Stimulated activated effector memory CD8-positive, alpha-beta T cell treated with anti-CD3 and anti-CD28 coated beads, Interleukin-12 subunit alpha, Interleukin-12 subunit beta, amount 100 ng/mL, for 72 hours (primary cell): ENCODE measurements at regions not wholly inside any gene's neighbourhood (a gene's known extent, or its start where the extent isn't known, plus 50 kb on each side); places are given as distances from the start of the nearest gene placed in this dataset.
"Not testable (repeated sequence)": the region's sequence is repeated elsewhere in the genome, so short reads cannot be mapped to it uniquely, and the experiment has no call there.

Experiments
- ATAC-seq: fragments of 150-1000 bp; cut with Tn5 transposase; 2 replicates; pipeline ENCODE4 v1.10.0; 2021
- DNase-seq, 2 donors: peaks; one replicate each; pipeline ENCODE4 v3.0.0; 2021 to 2022; ENCODE audit warnings: low spot score in 2 of 2
- H3K27ac Mint-ChIP-seq: one replicate; pipeline ENCODE4 v1.8.0; 2022; ENCODE audit warnings: mild to moderate bottlenecking, mixed read lengths
- H3K36me3 Mint-ChIP-seq: one replicate; pipeline ENCODE4 v1.8.0; 2022; ENCODE audit warnings: mild to moderate bottlenecking, mixed read lengths
- H3K4me1 Mint-ChIP-seq: one replicate; pipeline ENCODE4 v1.8.0; 2022; ENCODE audit warnings: mixed read lengths
- H3K4me3 Mint-ChIP-seq: one replicate; pipeline ENCODE4 v1.8.0; 2022; ENCODE audit warnings: mild to moderate bottlenecking, mixed read lengths
- H3K9me3 Mint-ChIP-seq: one replicate; pipeline ENCODE4 v1.8.0; 2022; ENCODE audit warnings: mixed read lengths

DNA sequence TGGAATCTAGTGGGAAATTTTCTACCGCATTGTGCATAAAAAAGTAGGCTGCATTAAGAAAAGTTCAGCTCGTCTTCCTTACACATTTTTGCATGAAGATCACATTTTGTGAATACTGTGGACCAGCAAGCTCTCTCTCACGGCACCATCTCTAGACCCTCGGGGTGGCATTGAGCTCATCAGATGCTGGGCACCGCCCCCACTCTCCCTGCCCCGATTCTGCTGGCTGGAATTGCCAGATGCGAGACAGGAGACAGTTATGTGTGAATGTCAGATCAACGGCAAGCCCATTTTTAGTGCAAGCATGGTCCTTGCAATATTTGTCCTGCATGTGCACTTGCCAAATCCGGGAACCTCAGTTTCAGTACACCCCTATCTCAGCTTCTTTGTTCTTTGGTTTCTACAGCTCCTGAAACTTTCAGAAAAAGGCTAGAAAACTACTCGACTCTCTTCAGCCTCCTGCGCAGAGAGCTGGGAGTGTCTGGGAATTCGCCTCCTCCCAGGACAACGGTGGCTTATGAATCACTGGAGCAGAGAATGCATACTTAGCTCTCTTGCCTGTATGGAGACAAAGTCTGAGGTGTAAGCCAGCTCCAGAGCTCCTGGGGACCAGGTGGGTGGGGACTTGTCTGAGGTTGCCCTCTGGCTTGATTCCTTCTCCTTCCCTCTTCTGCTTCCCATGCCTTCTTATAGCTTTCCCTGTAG is 285.2 kb upstream of the ATP10A start:
- peaks cover 8% of the 10 kb centered on the region for H3K9me3 Mint-ChIP-seq
- no peaks in the 10 kb centered on the region for H3K36me3 Mint-ChIP-seq
- H3K4me1 Mint-ChIP-seq, result no peaks in the 10 kb centered on the region
- H3K4me3 Mint-ChIP-seq, result no peak overlapping the region
- H3K27ac Mint-ChIP-seq, result no peak overlapping the region
- ATAC-seq, result no peak
- DNase-seq, result no peak

DNA sequence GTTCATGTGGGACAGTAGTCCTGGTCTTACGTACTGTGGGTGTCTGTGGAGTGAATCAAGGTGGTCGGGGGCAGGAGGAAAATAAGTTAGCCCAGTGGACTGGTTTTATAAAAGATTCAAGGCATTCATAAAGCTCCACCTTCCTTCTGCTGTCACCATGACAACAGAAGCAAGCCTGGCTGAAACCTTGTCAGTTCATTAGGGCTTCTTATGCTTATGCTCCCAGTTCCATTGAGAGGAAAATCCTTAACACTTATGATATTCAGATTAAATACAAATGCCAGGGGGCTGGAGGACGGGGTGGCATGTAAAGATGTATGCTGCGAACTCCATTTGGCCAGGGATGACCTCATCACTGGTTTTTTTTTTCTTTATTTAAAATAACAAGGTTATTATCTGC is 283.1 kb upstream of the ATP10A start:
- Mint-ChIP-seq H3K27ac (no peak overlapping the region), H3K4me1 (no peaks in the 10 kb centered on the region), H3K36me3 (no peaks in the 10 kb centered on the region), H3K9me3 (peaks cover 2% of the 10 kb centered on the region), H3K4me3 (no peak overlapping the region)
- DNase-seq (no peak), ATAC-seq (no peak)

DNA sequence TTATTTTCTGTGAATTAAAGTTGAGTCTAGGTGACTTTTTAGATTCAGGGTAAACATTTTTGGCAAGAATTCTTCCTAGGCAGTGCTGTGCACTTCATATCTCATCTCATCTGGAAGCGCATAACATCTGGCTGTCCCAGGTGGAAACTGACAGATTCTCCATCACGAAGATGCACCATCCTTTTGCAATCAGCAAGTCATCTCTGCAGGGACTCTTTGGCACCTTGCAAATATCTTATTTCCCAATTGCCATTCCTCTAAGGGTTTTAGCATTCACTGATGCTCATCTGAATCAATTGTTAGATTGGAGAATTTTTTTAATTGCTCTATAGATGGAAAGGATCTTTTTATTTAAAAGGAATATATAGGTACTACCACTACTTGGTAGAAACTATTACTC is 282.7 kb upstream of the ATP10A start:
- no peak for DNase-seq
- Mint-ChIP-seq H3K4me3 (no peak overlapping the region), H3K4me1 (no peaks in the 10 kb centered on the region), H3K9me3 (peaks cover 2% of the 10 kb centered on the region), H3K36me3 (no peaks in the 10 kb centered on the region), H3K27ac (no peak overlapping the region)
- no peak for ATAC-seq

DNA sequence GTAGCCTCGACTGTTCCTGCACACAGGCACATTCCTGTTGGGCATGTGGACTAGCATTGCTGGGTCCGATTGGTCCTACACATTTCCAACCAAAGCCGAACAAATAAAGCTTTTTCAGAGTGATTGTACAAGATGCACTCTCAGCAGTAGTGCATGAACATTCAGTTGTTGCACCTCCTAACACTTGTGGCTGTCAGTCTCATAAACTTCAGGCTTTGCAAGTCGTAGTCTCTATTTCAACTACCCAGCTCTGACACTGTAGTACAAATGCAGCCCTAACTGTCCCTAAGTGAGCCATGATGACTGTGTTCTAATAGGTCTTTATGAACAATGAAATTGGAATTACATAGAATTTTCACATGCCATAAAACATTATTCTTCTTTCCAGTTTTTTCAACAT is 281.7 kb upstream of the ATP10A start:
- H3K4me3 Mint-ChIP-seq, result no peak overlapping the region
- ATAC-seq, result no peak

DNA sequence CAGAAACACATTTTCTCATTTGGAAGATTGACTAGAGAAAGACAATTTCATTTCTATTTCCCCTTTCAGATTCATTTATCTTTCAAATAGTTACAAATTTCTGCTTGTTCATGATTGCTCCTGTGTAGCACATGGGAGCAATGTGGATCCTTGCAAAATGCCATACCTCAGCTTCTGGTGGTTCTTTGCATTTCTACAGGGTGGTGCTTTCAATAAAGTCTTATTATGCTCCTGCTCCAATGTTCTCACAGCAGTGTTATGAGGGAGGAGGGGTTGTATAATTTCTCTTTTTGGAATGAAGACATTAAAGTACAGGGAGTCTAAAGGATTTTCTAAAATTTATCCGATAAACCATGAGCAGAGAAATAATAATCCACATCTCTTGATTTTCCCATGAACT is 280.1 kb upstream of the ATP10A start:
- Mint-ChIP-seq H3K36me3 (no peaks in the 10 kb centered on the region), H3K4me1 (no peaks in the 10 kb centered on the region), H3K27ac (no peak overlapping the region), H3K4me3 (no peak overlapping the region), H3K9me3 (peaks cover 2% of the 10 kb centered on the region)
- ATAC-seq (no peak), DNase-seq (no peak)

More for the DNA sequence above, 281.7 kb upstream of the ATP10A start:
- no peaks in the 10 kb centered on the region for H3K36me3 Mint-ChIP-seq
- H3K9me3 Mint-ChIP-seq, result peaks cover 2% of the 10 kb centered on the region
- H3K27ac Mint-ChIP-seq, result no peak overlapping the region
- no peak for DNase-seq
- no peaks in the 10 kb centered on the region for H3K4me1 Mint-ChIP-seq

DNA sequence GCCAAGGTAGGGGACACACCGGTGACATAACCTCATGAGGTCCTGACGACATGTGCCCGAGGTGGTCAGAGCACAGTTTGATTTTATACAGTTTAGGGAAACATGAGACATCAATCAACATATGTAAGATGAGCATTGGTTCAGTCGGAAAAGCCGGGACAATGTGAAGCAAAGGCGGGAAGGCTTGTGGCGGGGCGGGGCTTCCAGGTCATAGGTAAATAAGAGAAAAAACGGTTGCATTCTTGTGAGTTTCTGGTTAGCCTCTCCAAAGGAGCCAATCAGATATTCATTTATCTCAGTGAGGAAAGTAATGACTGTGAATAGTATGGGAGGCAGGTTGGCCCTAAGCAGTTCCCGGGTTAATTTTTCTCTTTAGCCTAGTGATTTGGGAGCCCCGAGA is 271.7 kb upstream of the ATP10A start:
- H3K4me3 Mint-ChIP-seq, result no peak overlapping the region
- no peaks in the 10 kb centered on the region for H3K9me3 Mint-ChIP-seq

DNA sequence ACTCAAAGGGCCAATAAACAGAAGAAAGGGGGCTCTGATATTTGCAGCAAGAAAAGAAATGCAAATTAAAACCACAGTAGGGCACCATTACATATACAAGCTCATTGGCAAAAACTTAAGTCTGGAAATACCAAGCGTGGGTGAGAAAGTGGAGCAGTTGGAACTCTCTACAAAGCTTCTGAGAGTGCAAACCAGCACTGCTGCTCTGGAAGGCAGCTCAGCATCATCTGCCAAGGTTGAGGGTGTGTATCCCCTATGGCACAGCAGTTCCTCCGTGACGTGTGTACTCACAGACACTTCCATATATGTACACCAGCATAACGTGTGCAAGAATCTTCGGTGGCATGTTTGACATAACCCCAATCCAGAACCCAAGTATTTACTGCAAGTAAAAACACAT is 271.0 kb upstream of the ATP10A start:
- no peak overlapping the region for H3K4me3 Mint-ChIP-seq

More for the DNA sequence above, 271.7 kb upstream of the ATP10A start:
- no peak for DNase-seq
- no peaks in the 10 kb centered on the region for H3K36me3 Mint-ChIP-seq
- no peak for ATAC-seq
- H3K27ac Mint-ChIP-seq, result no peak overlapping the region
- no peaks in the 10 kb centered on the region for H3K4me1 Mint-ChIP-seq

DNA sequence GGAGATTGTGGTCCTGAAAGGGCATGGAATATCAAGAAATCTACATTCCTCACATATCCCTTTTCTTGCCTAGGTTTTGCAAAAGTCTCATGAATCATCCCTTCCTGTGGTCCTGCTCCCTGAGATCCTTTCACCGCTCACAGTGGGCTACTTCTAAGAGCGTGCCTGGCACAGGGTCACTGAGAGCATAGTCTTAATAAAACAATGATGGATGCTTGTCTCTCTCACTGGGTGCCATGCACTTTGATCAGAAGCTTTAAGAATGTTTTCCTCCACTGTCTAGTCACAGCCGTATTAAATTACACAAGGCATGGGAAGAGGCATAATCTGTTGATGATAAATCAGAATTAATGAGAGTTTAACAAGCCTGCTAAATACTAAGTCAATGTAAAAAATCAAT is 269.7 kb upstream of the ATP10A start:
- H3K9me3 Mint-ChIP-seq, result no peaks in the 10 kb centered on the region
- no peak for ATAC-seq
- no peak overlapping the region for H3K27ac Mint-ChIP-seq
- H3K36me3 Mint-ChIP-seq, result no peaks in the 10 kb centered on the region
- DNase-seq, result no peak
- no peaks in the 10 kb centered on the region for H3K4me1 Mint-ChIP-seq
- no peak overlapping the region for H3K4me3 Mint-ChIP-seq

More for the DNA sequence above, 271.0 kb upstream of the ATP10A start:
- ATAC-seq, result no peak
- DNase-seq, result no peak
- H3K4me1 Mint-ChIP-seq, result no peaks in the 10 kb centered on the region
- no peak overlapping the region for H3K27ac Mint-ChIP-seq
- no peaks in the 10 kb centered on the region for H3K9me3 Mint-ChIP-seq
- no peaks in the 10 kb centered on the region for H3K36me3 Mint-ChIP-seq

DNA sequence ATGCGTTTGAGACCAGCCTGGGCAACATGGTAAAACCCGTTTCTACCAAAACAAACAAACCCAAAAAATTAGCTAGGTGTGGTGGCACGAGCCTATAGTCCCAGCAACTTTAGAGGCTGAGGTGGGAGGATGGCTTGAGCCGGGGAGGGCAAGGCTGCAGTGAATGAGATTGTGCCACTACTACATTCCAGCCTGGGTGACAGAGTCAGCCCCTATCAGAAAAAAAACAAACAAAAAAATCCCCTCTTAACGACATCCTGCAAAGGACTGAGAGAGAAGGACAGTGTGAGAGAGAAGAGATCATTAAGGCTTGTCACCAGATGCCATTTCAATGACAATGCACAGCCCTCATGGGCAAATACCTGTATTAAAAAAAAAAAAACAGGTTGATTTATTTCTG is 266.7 kb upstream of the ATP10A start:
- H3K4me3 Mint-ChIP-seq, result no peak overlapping the region
- no peaks in the 10 kb centered on the region for H3K36me3 Mint-ChIP-seq
- H3K27ac Mint-ChIP-seq, result no peak overlapping the region
- ATAC-seq, result no peak
- no peaks in the 10 kb centered on the region for H3K4me1 Mint-ChIP-seq
- DNase-seq, result no peak
- H3K9me3 Mint-ChIP-seq, result no peaks in the 10 kb centered on the region

DNA sequence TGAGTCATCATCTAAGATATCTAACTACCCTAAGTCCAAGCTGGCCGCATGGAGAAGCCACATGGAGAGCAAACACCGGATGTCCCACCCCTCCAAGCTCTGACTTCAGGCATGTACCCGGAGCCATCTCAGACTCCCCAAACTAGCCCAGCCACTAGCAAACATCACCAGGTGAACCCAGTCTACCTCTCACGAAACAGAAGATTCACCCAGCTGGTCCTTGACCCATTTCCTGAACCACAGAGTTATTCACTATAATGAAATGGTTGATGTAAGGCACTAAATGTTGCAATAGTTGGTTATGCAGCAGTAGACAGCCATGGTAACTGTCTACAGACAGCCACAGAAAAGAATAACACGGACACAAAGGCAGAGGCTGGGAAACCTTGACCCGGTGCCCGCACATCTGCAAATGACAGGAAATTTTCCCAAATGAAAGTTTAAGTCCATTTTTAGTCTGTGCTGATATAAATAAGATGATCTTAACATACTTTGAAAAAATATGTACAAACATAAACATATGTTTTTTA is 265.5 kb upstream of the ATP10A start:
- Mint-ChIP-seq H3K4me1 (no peaks in the 10 kb centered on the region), H3K9me3 (no peaks in the 10 kb centered on the region), H3K36me3 (no peaks in the 10 kb centered on the region), H3K4me3 (no peak overlapping the region), H3K27ac (no peak overlapping the region)
- ATAC-seq (no peak), DNase-seq (no peak)

DNA sequence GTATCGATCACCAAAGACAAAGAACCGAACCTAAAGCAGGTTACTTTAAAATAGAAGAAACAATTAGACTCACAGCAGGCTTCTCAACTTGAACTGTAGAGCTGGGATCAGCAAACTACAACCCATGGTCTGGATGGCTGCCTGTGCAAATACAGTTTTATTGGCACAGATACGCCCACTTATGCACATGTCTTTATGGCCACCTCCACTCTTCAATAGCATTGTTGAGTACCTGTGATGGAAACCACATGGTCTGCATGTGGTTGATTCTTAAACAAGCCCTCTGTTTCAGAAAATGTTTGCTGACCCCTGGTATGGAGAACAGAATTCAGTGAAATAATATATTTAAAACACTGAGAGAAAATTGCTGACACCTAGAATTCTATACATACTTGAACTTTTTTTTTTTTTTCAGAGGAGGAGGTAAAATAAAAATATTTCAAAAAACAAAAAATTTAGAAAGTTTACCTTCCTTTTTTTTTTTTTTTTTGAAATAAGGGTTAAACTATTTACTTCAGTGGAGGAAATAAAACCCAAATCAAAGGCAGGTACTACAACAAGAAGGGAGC is 263.8 kb upstream of the ATP10A start:
- Mint-ChIP-seq H3K27ac (no peak overlapping the region), H3K36me3 (no peaks in the 10 kb centered on the region), H3K9me3 (no peaks in the 10 kb centered on the region), H3K4me3 (no peak overlapping the region), H3K4me1 (no peaks in the 10 kb centered on the region)
- ATAC-seq (no peak), DNase-seq (no peak)

DNA sequence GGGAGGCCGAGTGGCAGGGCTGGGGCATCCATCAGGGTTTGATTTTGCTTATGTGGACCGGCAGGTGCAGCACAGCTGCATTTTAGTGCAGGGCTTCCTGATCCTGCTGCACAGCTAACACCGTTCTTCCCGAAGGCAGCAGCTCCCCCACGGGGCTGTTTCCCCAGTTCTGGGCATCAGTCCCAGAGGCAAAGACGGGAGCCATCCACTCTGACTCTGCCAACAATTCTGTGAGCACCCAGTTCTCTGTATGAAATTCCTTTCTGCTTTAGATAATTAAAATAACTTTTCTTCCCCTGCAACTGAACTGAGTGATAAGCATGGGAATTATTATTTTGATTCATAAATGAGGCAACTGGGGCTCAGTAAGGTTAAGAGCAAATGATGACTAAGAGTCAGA is 262.9 kb upstream of the ATP10A start:
- no peaks in the 10 kb centered on the region for H3K9me3 Mint-ChIP-seq
- H3K4me3 Mint-ChIP-seq, result no peak overlapping the region
- DNase-seq, result no peak
- H3K27ac Mint-ChIP-seq, result no peak overlapping the region
- no peaks in the 10 kb centered on the region for H3K36me3 Mint-ChIP-seq
- ATAC-seq, result no peak
- H3K4me1 Mint-ChIP-seq, result no peaks in the 10 kb centered on the region

DNA sequence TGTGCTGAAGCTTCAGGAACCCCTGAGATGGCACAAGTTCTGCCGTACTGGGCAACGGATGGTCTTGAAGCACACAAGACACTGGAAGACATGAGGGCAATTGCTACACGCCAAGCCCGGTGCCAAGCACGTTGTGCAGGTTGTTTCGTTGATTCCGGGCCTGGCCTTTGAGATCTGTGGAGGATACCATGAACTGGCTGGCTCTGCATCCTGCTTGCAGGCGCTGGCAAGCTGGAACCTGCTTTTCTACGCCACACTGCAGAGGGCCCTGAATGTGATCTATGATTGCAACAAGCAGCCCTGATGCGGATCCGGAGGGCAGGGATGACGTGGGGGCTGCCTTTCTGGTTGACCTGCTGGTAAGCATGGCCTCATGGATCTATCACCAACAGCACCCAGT is 262.5 kb upstream of the ATP10A start:
- ATAC-seq (no peak), DNase-seq (no peak)
- no peak overlapping the region for H3K4me3 Mint-ChIP-seq
- no peak overlapping the region for H3K27ac Mint-ChIP-seq
- H3K9me3 Mint-ChIP-seq, result no peaks in the 10 kb centered on the region
- H3K4me1 Mint-ChIP-seq, result no peaks in the 10 kb centered on the region
- no peaks in the 10 kb centered on the region for H3K36me3 Mint-ChIP-seq

DNA sequence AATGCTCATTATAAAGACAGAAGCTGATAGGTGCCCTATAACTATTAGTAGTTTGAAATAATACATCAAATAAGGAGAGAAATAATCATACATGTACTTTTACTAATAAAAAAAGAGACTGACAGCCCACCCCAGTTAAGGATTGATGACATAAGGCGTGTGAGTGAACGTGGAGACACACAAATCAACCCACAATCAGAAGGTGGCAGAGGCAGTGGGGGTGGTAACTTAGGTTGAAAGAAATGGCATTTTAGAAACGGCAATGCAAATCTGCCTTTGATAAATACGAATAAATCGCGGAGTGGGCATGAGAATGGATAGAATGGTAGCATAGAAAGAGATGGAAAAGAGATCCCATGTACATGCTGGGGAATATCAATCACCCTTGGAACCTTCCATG is 256.2 kb upstream of the ATP10A start:
- Mint-ChIP-seq H3K27ac (no peak overlapping the region), H3K9me3 (no peaks in the 10 kb centered on the region), H3K4me1 (no peaks in the 10 kb centered on the region), H3K4me3 (no peak overlapping the region), H3K36me3 (no peaks in the 10 kb centered on the region)
- no peak for DNase-seq
- ATAC-seq, result no peak

DNA sequence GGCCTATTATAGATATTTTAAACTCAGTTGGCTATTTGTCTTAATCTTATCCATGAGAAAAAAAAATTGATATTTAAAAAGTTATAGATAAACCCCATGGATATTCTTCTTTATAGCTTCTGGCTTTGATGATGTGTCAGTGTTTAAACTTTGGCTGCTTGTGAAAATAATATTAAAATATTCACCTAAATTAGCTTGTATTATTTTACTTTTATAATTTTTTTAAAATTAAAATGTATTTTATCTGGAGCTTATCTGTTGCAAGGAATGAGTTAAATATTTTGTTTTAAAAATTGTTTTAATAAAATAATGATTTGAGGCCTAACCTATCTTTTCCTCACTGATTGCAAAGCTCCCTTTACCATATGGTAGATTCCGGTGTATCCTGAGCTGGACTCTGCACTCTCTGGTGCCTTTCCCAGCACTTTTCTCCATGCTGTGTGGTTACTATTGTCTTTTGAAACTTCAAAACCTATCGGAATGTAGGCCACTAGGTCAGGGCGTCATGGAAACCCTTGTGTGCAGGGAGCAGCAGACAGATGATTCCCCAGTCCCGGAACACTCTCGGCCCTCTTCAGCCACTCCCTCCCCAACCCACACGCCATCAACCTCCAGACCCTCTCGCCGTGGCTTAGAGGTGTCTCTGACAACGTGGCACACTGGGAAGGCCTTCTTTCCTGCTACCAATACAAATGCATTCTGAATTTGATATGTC is 252.3 kb upstream of the ATP10A start:
- no peak for ATAC-seq
- Mint-ChIP-seq H3K27ac (no peak overlapping the region), H3K36me3 (no peaks in the 10 kb centered on the region), H3K9me3 (no peaks in the 10 kb centered on the region), H3K4me1 (no peaks in the 10 kb centered on the region), H3K4me3 (no peak overlapping the region)
- DNase-seq, result no peak

DNA sequence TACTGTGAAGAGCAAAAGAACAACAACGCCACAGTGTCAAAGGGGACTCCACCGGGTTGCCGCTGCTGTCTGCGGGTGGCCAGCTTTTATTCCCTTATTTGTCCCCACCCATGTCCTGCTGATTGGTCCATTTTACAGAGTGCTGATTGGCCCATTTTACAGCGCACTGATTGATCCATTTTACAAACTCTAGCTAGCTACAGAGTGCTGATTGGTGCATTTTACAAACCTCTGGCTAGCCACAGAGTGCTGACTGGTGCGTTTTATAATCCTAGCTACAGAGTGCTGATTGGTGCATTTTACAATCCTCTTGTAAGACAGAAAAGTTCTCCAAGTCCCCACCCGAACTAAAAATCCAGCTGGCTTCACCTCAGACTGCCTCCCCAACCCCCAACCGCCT is 251.0 kb upstream of the ATP10A start:
- not testable (repeated sequence) for H3K27ac Mint-ChIP-seq

More for the DNA sequence above, 251.0 kb upstream of the ATP10A start:
- not testable (repeated sequence) for H3K4me1 Mint-ChIP-seq, H3K4me3 Mint-ChIP-seq, DNase-seq, ATAC-seq, H3K36me3 Mint-ChIP-seq, H3K9me3 Mint-ChIP-seq
